Endothelial cell of umbilical vein (primary cell): ENCODE measurements at regions not wholly inside any gene's neighbourhood (a gene's known extent, or its start where the extent isn't known, plus 50 kb on each side); places are given as distances from the start of the nearest gene placed in this dataset.

Experiments used
- JUN ChIP-seq: IDR thresholded peaks from 2 replicates; pipeline ENCODE4 v1.6.1; 2011; ENCODE audit warnings: borderline replicate concordance, low read depth; ENCODE audit not compliant: insufficient read length, insufficient read depth
- POLR2A ChIP-seq: IDR thresholded peaks from 2 replicates; pipeline ENCODE4 v1.6.1; 2012; ENCODE audit warnings: low read depth, mild to moderate bottlenecking, control low read depth, low read length
- POLR2AphosphoS5 ChIP-seq: IDR thresholded peaks from 2 replicates; pipeline ENCODE4 v1.6.1; 2012; ENCODE audit warnings: low read depth, mild to moderate bottlenecking, control low read depth, low read length, moderate library complexity; ENCODE audit not compliant: insufficient read depth
- TF ChIP-seq, protein P1 (sequence below), 2 donors: IDR thresholded peaks; 1 replicate in 1 of 2; 2 replicates in 1 of 2; pipeline ENCODE4 v1.5.1; 2011; ENCODE audit warnings: low read length in 2 of 2, mild to moderate bottlenecking in 2 of 2, moderate library complexity in 2 of 2, control low read depth in 1 of 2, inconsistent platforms in 1 of 2, low read depth in 1 of 2; ENCODE audit not compliant: insufficient read depth in 1 of 2; ENCODE audit errors: extremely low read depth in 1 of 2

- TF ChIP-seq, protein P1, sequence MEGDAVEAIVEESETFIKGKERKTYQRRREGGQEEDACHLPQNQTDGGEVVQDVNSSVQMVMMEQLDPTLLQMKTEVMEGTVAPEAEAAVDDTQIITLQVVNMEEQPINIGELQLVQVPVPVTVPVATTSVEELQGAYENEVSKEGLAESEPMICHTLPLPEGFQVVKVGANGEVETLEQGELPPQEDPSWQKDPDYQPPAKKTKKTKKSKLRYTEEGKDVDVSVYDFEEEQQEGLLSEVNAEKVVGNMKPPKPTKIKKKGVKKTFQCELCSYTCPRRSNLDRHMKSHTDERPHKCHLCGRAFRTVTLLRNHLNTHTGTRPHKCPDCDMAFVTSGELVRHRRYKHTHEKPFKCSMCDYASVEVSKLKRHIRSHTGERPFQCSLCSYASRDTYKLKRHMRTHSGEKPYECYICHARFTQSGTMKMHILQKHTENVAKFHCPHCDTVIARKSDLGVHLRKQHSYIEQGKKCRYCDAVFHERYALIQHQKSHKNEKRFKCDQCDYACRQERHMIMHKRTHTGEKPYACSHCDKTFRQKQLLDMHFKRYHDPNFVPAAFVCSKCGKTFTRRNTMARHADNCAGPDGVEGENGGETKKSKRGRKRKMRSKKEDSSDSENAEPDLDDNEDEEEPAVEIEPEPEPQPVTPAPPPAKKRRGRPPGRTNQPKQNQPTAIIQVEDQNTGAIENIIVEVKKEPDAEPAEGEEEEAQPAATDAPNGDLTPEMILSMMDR (IDR thresholded peaks at IDR 0.05; ENCODE audit: extremely low read depth in 1 of 2, insufficient read depth in 1 of 2, low read depth in 1 of 2, low read length in 2 of 2), result no peak
- TF ChIP-seq POLR2AphosphoS5 (no peak), POLR2A (no peak), JUN (no peak)
These were observed 311.3 kb downstream of the TRIML1 start for GRCh38 chr4:188450571-188450970.
